NCI-H1417 treated with DMSO at 0.1 percent for 48 hours (cell line): ENCODE measurements at regions not wholly inside any gene's neighbourhood (a gene's known extent, or its start where the extent isn't known, plus 50 kb on each side); places are given as distances from the start of the nearest gene placed in this dataset.
"Not testable (repeated sequence)": the region's sequence is repeated elsewhere in the genome, so short reads cannot be mapped to it uniquely, and the experiment has no call there.

Experiments
- DNase-seq: peaks from one replicate; lab custom pipeline; 2025; lab: John Stamatoyannopoulos, UW

- no peak for DNase-seq
Observed at GRCh38 chr4:3613967-3614730, 81.9 kb upstream of the LRPAP1 start.

- no peak for DNase-seq
Observed at GRCh38 chr4:3612934-3613333, 80.7 kb upstream of the LRPAP1 start.

DNA sequence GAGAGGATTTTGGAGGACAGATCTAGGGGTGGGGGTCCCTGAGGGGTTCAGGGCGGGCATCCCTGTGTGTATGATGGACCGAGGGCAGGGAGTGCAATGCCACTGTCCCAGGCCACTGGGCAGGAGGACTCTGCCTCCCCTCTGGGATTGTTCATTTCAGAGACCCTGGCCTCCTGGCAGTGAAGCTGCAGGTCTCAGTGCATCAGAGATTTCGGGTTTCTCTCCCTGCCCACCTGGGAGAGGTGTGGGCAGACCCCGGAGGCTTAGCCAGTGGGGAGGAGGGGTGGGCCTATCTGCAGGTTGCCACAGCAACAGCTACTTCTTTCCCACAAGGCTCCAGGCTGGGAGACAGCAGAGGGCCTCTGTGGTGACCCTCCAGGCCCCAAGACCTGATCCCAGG is 80.1 kb upstream of the LRPAP1 start:
- DNase-seq: no peak

GRCh38 chr4:3611778-3612177 is 79.6 kb upstream of the LRPAP1 start:
- DNase-seq: no peak

DNA sequence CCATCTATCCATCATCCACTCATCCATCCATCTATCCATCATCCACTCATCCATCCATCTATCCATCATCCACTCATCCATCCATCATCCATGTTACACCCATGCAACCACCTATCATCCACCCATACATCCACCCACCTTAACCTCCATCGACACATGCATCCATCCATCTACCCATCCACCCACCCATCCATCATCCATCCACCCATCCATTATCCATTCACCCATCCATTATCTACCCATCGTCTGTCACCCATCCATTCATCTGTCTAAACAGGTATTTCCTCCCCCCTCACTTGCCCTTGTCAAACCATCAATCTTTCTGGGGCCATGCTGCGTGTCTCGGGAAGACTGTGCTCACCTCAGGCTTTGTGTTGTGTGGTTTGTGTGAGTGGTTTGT is 78.6 kb upstream of the LRPAP1 start:
- DNase-seq: not testable (repeated sequence)

- not testable (repeated sequence) for DNase-seq
Observed at GRCh38 chr4:3609905-3610304, 77.7 kb upstream of the LRPAP1 start.

DNA sequence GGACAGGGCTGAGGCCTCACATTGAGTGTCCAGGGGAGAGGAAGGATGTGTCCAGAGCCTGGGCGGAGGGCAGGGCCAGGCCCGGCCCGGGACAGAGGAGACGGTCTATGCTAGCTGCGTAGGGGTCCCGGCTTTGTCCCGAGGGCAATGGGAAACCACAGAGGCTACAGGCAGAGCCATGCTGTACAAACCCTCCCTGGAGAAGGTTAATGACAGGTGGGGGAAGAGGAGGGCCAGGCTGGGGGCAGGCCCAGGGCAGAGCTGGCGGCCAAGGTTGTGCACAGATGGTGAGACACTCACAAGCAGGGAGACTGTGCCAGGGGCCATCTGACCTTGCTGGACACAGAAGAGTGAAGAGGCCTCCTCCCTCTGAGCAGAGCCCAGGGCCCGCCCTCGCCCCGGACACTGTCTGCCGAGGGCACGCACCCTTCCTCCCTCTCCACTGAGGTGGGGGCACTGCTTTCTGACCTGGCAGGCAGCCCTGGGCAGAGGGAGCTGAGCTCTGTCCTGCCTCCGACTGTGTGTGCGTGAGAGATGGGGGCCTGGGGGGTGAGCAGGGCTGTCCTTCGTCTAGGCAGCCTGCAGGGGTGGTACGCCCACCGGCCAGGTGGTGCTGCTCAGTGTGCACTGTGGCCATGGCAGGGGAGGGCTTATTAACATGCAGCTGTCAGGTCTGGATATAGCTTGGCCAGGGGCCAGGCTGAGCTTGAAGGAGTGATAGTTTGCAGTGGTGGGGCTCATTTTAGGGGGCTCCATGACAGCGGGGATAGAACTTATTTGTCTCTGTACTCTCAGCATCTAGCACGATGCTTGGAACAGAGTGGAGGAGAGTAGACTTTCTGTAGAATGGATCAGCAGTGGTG is 75.7 kb upstream of the LRPAP1 start:
- no peak for DNase-seq

GRCh38 chr4:3606850-3607249 is 74.6 kb upstream of the LRPAP1 start:
- not testable (repeated sequence) for DNase-seq

DNA sequence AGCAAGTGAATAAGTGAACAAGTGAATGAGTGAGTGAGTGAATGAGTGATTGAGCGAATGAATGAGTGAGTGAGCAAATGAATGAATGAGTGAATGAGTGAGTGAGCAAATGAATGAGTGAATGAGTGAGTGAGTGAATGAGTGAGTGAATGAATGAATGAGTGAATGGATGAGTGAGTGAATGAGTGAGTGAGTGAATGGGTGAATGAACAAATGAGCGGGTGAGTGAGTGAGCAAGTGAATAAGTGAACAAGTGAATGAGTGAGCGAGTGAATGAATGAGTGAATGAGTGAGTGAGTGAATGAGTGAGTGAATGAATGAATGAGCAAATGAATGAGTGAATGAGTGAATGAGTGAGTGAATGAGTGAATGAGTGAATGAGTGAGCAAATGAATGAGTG is 74.0 kb upstream of the LRPAP1 start:
- not testable (repeated sequence) for DNase-seq

GRCh38 chr4:3605491-3605890 is 73.3 kb upstream of the LRPAP1 start:
- DNase-seq: no peak

- DNase-seq: not testable (repeated sequence)
Observed at GRCh38 chr4:3602886-3603645, 70.8 kb upstream of the LRPAP1 start.

GRCh38 chr4:3601992-3602391 is 69.8 kb upstream of the LRPAP1 start:
- DNase-seq: no peak

DNA sequence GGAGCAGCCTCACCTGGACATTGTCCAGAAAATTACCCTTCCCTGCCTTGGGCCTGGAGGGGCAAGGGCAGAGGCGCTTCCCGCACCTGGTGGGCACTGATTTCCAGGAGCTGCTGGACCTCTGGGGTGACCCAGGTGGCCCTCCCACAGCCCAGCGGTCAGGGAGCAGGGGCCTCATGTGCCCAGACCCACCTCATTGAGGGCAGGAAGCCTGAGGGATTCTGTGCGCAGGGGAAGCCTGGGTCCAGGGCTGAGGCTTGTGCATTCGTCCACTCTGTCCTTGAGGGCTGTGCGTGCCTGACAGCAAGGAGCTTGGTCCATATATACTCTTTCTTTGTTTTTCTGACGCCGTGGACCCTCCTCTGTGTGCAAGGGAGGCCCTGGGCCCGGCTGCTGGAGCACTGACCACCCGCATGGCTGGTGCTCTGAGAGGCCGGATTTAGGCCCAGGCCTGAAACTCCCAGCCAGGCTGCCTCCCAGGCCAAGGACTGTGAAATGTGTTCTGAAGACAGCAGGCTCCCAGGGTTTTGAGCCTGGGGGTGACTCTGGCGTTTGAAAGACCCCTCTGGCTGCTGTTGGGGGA is 69.0 kb upstream of the LRPAP1 start:
- not testable (repeated sequence) for DNase-seq

GRCh38 chr4:3599951-3600350 is 67.7 kb upstream of the LRPAP1 start:
- no peak for DNase-seq

GRCh38 chr4:3598695-3599227 is 66.5 kb upstream of the LRPAP1 start:
- no peak for DNase-seq

DNA sequence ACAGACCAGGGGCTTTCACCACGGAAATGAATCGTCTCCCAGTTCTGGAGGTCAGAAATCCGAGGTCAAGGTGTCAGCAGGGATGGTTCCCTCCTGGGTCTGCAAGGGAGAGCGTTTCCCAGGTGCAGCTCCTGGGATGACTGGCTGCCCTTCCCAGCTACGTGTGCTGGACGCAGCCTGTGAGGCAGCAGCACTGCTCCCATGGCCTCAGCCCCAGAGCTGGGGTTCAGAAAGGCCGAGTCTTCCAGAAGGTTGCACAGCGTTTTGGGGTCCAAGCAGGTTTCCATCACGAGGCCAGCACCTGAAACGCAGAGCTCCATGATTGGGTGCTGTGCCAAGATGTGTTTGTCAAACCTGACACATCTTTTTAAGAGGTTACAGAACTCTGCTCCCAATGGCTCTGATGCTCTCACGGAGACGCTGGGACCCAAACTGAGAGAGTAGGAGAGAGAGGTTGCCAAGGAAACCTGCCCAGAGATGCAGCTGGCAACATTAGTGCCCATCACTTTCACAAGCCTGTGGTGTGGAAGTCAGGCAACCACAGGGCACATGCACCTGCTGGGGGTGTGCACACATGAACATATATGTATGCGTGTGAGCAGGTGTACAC is 65.8 kb upstream of the LRPAP1 start:
- not testable (repeated sequence) for DNase-seq

- not testable (repeated sequence) for DNase-seq
Observed at GRCh38 chr4:3596957-3597733, 64.9 kb upstream of the LRPAP1 start.

DNA sequence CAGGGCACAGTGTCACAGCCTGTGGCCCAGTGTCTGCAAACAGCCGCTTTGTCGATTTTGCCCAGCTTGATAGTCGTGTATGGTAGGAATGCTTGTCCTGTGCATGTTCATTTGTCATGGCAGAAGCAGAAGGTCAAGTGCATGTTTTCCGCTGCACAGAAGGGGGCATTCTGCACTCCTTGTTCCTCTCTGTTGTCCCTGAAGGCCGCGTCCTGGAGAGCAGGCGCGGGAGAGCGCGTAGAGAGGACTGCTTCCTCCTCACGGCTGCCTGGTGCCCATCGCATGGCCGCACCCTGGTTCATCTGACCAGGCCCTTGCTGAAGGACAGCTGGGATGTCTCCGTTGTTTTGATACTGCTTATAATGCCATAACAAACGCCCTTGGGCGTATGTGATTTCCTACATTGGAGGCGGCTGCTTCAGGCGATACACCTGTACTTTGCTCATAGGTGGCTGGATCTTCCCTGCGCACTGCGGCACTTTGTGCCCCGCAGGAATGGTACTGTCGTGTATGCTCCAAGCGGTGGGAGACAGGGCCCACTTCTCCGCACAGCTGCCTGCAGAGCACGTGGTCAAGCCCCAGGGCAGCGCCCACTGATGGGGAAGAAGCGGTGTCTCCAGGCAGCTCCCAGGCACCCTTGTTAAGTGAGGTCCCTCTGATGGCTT is 63.5 kb upstream of the LRPAP1 start:
- not testable (repeated sequence) for DNase-seq

DNA sequence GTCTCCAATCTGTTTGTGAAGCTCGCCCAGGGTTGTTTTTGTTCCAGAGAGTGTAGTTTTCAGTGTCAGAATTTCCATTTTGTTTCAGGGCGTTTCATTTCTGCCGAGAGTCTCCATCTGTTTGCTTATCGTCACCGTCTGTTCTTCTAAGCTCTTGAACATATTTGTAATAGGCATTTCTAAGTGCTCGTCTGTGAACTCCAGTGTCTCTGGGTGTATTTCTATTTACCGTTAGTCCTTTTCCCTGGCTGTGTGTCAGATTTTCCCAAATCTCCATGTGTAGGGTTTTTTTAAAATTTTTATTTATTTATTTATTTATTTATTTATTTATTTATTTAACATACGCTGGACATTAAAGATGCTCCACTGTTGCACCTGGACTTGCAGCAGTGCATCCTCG is 62.5 kb upstream of the LRPAP1 start:
- DNase-seq: not testable (repeated sequence)
